H1 (cell line): ENCODE measurements at regions not wholly inside any gene's neighbourhood (a gene's known extent, or its start where the extent isn't known, plus 50 kb on each side); places are given as distances from the start of the nearest gene placed in this dataset.

Experiments
- CTCF ChIA-PET: fragments of 300-600 bp; sonication (Branson Sonifier 250); formaldehyde crosslinking; loops from one replicate; lab custom pipeline; 2021; ENCODE audit not compliant: partially characterized antibody; lab: Charles Lee
- POLR2A ChIA-PET: fragments of 300-600 bp; sonication (Branson Sonifier 250); formaldehyde crosslinking; loops from one replicate; lab custom pipeline; 2021; ENCODE audit warnings: inconsistent platforms; ENCODE audit not compliant: partially characterized antibody; lab: Charles Lee
- DNase-seq, 2 experiments: peaks; one replicate each; pipeline versions ENCODE4 v3.0.0 to v3.0.0-alpha.2; 2010 to 2022; ENCODE audit warnings: low spot score in 2 of 2, low read depth in 1 of 2, mixed read lengths in 1 of 2
- FAIRE-seq: peaks from 2 replicates; lab custom pipeline; 2011; peaks lifted over from hg19 to GRCh38; lab: Jason Lieb, UNC
- H2AFZ ChIP-seq: 2 replicates; pipeline ENCODE4 v1.8.1; 2012; ENCODE audit warnings: low read length, inconsistent platforms
- H2AK5ac ChIP-seq: 2 replicates; pipeline ENCODE4 v1.6.1; 2013; ENCODE audit warnings: low read depth, low read length
- H2BK120ac ChIP-seq: replicated peaks from 2 replicates; pipeline ENCODE3; 2013; ENCODE audit warnings: low read depth, low read length, inconsistent platforms
- H2BK12ac ChIP-seq: 2 replicates; pipeline ENCODE4 v1.6.1; 2013; ENCODE audit warnings: low read depth, low read length
- H2BK15ac ChIP-seq: 2 replicates; pipeline ENCODE4 v1.6.1; 2013; ENCODE audit warnings: low read length
- H2BK20ac ChIP-seq: 2 replicates; pipeline ENCODE4 v1.6.1; 2013; ENCODE audit warnings: low read length
- H2BK5ac ChIP-seq: 2 replicates; pipeline ENCODE4 v1.6.1; 2013; ENCODE audit warnings: low read depth, low read length
- H3K14ac ChIP-seq: 2 replicates; pipeline ENCODE4 v1.6.1; 2013; ENCODE audit warnings: inconsistent platforms; ENCODE audit not compliant: insufficient read length
- H3K18ac ChIP-seq: 2 replicates; pipeline ENCODE4 v1.6.1; 2013; ENCODE audit warnings: low read length; ENCODE audit errors: extremely low read depth
- H3K23ac ChIP-seq: 2 replicates; pipeline ENCODE4 v1.6.1; 2013; ENCODE audit warnings: inconsistent platforms; ENCODE audit not compliant: insufficient read length
- H3K23me2 ChIP-seq: 2 replicates; pipeline ENCODE4 v1.6.1; 2013; ENCODE audit warnings: low read depth, low read length
- H3K27ac ChIP-seq: 2 replicates; pipeline ENCODE4 v1.6.1; 2011; ENCODE audit warnings: low read depth, low read length, inconsistent platforms
- H3K27me3 ChIP-seq, 4 experiments: replicated peaks in 1 of 4; 1 replicate in 1 of 4; 2 replicates in 3 of 4; pipeline versions ENCODE4 v1.6.1 to v1.8.1; 2011 to 2013; ENCODE audit warnings: low read length in 3 of 4, mild to moderate bottlenecking in 3 of 4, inconsistent platforms in 2 of 4, mixed read lengths in 2 of 4, moderate library complexity in 1 of 4; ENCODE audit not compliant: control insufficient read depth in 3 of 4, insufficient read depth in 3 of 4; ENCODE audit errors: extremely low read depth in 1 of 4
- H3K36me3 ChIP-seq, 4 experiments: 2 replicates each; pipeline versions ENCODE4 v1.6.1 to v1.8.1; 2011 to 2013; ENCODE audit warnings: mild to moderate bottlenecking in 4 of 4, low read length in 3 of 4, moderate library complexity in 2 of 4, control low read depth in 1 of 4, inconsistent platforms in 1 of 4; ENCODE audit not compliant: insufficient read depth in 4 of 4, control insufficient read depth in 2 of 4
- H3K4ac ChIP-seq: replicated peaks from 2 replicates; pipeline ENCODE3; 2013; ENCODE audit warnings: low read length, low read depth, mixed read lengths, inconsistent platforms; ENCODE audit not compliant: insufficient read length
- H3K4me1 ChIP-seq, 4 experiments: replicated peaks in 1 of 4; 1 replicate in 1 of 4; 2 replicates in 3 of 4; pipeline versions ENCODE4 v1.6.1 to v1.8.1; 2011 to 2013; ENCODE audit warnings: low read length in 3 of 4, inconsistent platforms in 2 of 4, mixed read lengths in 1 of 4; ENCODE audit not compliant: insufficient read depth in 4 of 4, control insufficient read depth in 3 of 4
- H3K4me2 ChIP-seq, 2 experiments: 2 replicates each; pipeline versions ENCODE4 v1.6.1 to v1.8.1; 2011 to 2013; ENCODE audit warnings: low read depth in 2 of 2, low read length in 2 of 2, control low read depth in 1 of 2, inconsistent platforms in 1 of 2, mild to moderate bottlenecking in 1 of 2; ENCODE audit not compliant: insufficient read depth in 1 of 2
- H3K4me3 ChIP-seq, 4 experiments: fragments of 200-600, 300-600 bp in 1 of 4; sonication (generic), shearing (Covaris generic), sonication (Bioruptor Twin) in 1 of 4; 2 replicates each; pipeline versions ENCODE4 v1.5.1 to v1.8.1; 2011 to 2016; ENCODE audit warnings: low read length in 4 of 4, low read depth in 3 of 4, control low read depth in 2 of 4, inconsistent platforms in 2 of 4, mild to moderate bottlenecking in 2 of 4, mixed read lengths in 1 of 4, moderate library complexity in 1 of 4; ENCODE audit not compliant: insufficient read depth in 2 of 4; ENCODE audit errors: extremely low read depth in 1 of 4
- H3K56ac ChIP-seq: replicated peaks from 2 replicates; pipeline ENCODE3; 2013; ENCODE audit warnings: low read depth, mild to moderate bottlenecking, mixed read lengths, low read length, inconsistent platforms; ENCODE audit not compliant: insufficient read length
- H3K79me1 ChIP-seq: 2 replicates; pipeline ENCODE4 v1.6.1; 2013; ENCODE audit warnings: low read depth, low read length, control low read depth
- H3K79me2 ChIP-seq, 2 experiments: 2 replicates each; pipeline versions ENCODE4 v1.6.1 to v1.8.1; 2012 to 2013; ENCODE audit warnings: low read length in 2 of 2, mild to moderate bottlenecking in 2 of 2, inconsistent platforms in 1 of 2; ENCODE audit not compliant: insufficient read depth in 2 of 2, control insufficient read depth in 1 of 2
- H3K9ac ChIP-seq, 4 experiments: replicated peaks in 1 of 4; 1 replicate in 1 of 4; 2 replicates in 3 of 4; pipeline versions ENCODE4 v1.6.1 to v1.8.1; 2011 to 2013; ENCODE audit warnings: low read depth in 3 of 4, low read length in 3 of 4, control low read depth in 2 of 4, mild to moderate bottlenecking in 2 of 4, moderate library complexity in 2 of 4, inconsistent platforms in 1 of 4; ENCODE audit errors: extremely low read depth in 1 of 4
- H3K9me3 ChIP-seq, 2 experiments: 2 replicates each; pipeline versions ENCODE4 v1.6.1 to v1.8.1; 2012 to 2013; ENCODE audit warnings: mild to moderate bottlenecking in 2 of 2, moderate library complexity in 2 of 2, control low read depth in 1 of 2, inconsistent platforms in 1 of 2, low read depth in 1 of 2, low read length in 1 of 2, mixed read lengths in 1 of 2; ENCODE audit not compliant: insufficient read depth in 2 of 2
- H4K20me1 ChIP-seq, 2 experiments: replicated peaks in 1 of 2; 2 replicates each; pipeline versions ENCODE3 to v1.8.1; 2011 to 2013; ENCODE audit warnings: inconsistent platforms in 2 of 2, low read length in 2 of 2, mild to moderate bottlenecking in 1 of 2; ENCODE audit not compliant: insufficient read depth in 2 of 2, control insufficient read depth in 1 of 2
- H4K5ac ChIP-seq: 2 replicates; pipeline ENCODE4 v1.6.1; 2013; ENCODE audit warnings: low read length, low read depth, mixed read lengths, inconsistent platforms; ENCODE audit not compliant: insufficient read length
- H4K8ac ChIP-seq: 2 replicates; pipeline ENCODE4 v1.8.0; 2013; ENCODE audit warnings: mild to moderate bottlenecking, moderate library complexity, low read length, inconsistent platforms; ENCODE audit not compliant: insufficient read depth; ENCODE audit errors: extremely low read depth
- H4K91ac ChIP-seq: replicated peaks from 2 replicates; pipeline ENCODE3; 2013; ENCODE audit warnings: low read length, mixed read lengths, inconsistent platforms; ENCODE audit not compliant: insufficient read length
- CBX5 ChIP-seq: fragments of 300-800, 300-1000 bp; sonication (generic); IDR thresholded peaks from 2 replicates; pipeline ENCODE4 v1.7.1; 2016; ENCODE audit warnings: antibody characterized with exemption, low read length, low read depth
- CEBPB ChIP-seq: IDR thresholded peaks from 2 replicates; pipeline ENCODE4 v1.6.1; 2012; ENCODE audit warnings: low read depth, low read length
- TCF12 ChIP-seq: IDR thresholded peaks from 2 replicates; pipeline ENCODE4 v1.6.1; 2011; ENCODE audit warnings: low read depth, mild to moderate bottlenecking, low read length
- WGBS, 2 experiments: shearing (Covaris generic) in 1 of 2; methylation state at CpG; one replicate each; pipeline versions ENCODE4 v1.1.6 to v1.1.7; 2013 to 2015; ENCODE audit warnings: low lambda C conversion rate in 2 of 2, mixed read lengths in 2 of 2, inconsistent platforms in 1 of 2, low coverage in 1 of 2, missing lambda C conversion rate in 1 of 2; ENCODE audit not compliant: insufficient replicate concordance in 2 of 2, insufficient coverage in 1 of 2, insufficient read length in 1 of 2; ENCODE audit errors: extremely low coverage in 1 of 2, missing lambda C conversion rate in 1 of 2; 5-methylcytosine and 5-hydroxymethylcytosine counted together

- no peak overlapping the region for H3K4me3 ChIP-seq
- no peak overlapping the region for H3K9ac ChIP-seq
- H2BK15ac ChIP-seq, result no peak overlapping the region
- H3K23ac ChIP-seq, result no peak overlapping the region
- H2BK20ac ChIP-seq, result no peak overlapping the region
- no peak overlapping the region for H3K14ac ChIP-seq
- H4K91ac ChIP-seq, result no peak overlapping the region
- 90% methylated on average over 9 of the region's 9 CpGs; no CpG with 5 or more reads in 1 of the 2 experiments for WGBS, 2 experiments
- no peak overlapping the region for H4K8ac ChIP-seq
- H2BK5ac ChIP-seq, result no peak overlapping the region
- no peaks in the 10 kb centered on the region for H3K79me1 ChIP-seq
- no peaks in the 10 kb centered on the region; the same call in 1 of the 2 replicates for H3K23me2 ChIP-seq
- no peaks in the 10 kb centered on the region for H3K79me2 ChIP-seq
- H2AFZ ChIP-seq, result no peak overlapping the region; the same call in 1 of the 2 replicates
- no peak for DNase-seq
- H4K5ac ChIP-seq, result no peak overlapping the region
- peaks cover 2 to 14% (median 5%) of the 10 kb centered on the region in 4 experiments; a peak in 6 of 7 replicates for H3K4me1 ChIP-seq
- H2BK120ac ChIP-seq, result no peak overlapping the region
- no peak overlapping the region for H3K4me2 ChIP-seq
- ChIA-PET CTCF (interaction anchor here (1.0 kb wide), 1 partner anchor 39 kb away, joined by 3 read pairs; no protein-coding TSS in a partner anchor), POLR2A (no interaction called here)
- no peak overlapping the region for H3K18ac ChIP-seq
- no peak overlapping the region for H2AK5ac ChIP-seq
- no peak overlapping the region for H2BK12ac ChIP-seq
- no peak for FAIRE-seq
- no peaks in the 10 kb centered on the region; a peak in 1 of 7 replicates for H3K27me3 ChIP-seq
- no peak overlapping the region for H3K27ac ChIP-seq
- H3K36me3 ChIP-seq, result no peaks in the 10 kb centered on the region
- no peaks in the 10 kb centered on the region; a peak in 1 of 4 replicates for H3K9me3 ChIP-seq
- TF ChIP-seq CEBPB (no peak), CBX5 (no peak), TCF12 (no peak)
- TF ChIP-seq, all 59 proteins: peak for 0
- no peak overlapping the region for H3K56ac ChIP-seq
- no peak overlapping the region for H3K4ac ChIP-seq
- no peaks in the 10 kb centered on the region for H4K20me1 ChIP-seq
Measured at GRCh38 chr9:86575825-86576525, 221.8 kb upstream of the TUT7 start.
